SU-DHL-6 (cell line): ENCODE measurements at regions not wholly inside any gene's neighbourhood (a gene's known extent, or its start where the extent isn't known, plus 50 kb on each side); places are given as distances from the start of the nearest gene placed in this dataset.

Experiments used
- H2AFZ ChIP-seq: fragments of 200-600 bp; sonication (generic); 2 replicates; pipeline ENCODE4 v1.6.1; 2014; ENCODE audit warnings: low read depth, mild to moderate bottlenecking, moderate library complexity, mixed read lengths, antibody characterized with exemption, low read length; ENCODE audit not compliant: severe bottlenecking
- H3F3A ChIP-seq: fragments of 200-600 bp; shearing (Covaris generic); 2 replicates; pipeline ENCODE4 v1.6.0; 2016; ENCODE audit warnings: antibody characterized with exemption, mild to moderate bottlenecking; ENCODE audit not compliant: insufficient read depth
- H3K27ac ChIP-seq: fragments of 200-600 bp; sonication (generic); 2 replicates; pipeline ENCODE4 v1.5.1; 2016; ENCODE audit warnings: low read depth, mild to moderate bottlenecking, low read length, moderate library complexity, mixed read lengths
- H3K27me3 ChIP-seq: fragments of 200-600 bp; sonication (generic), shearing (Covaris generic); 2 replicates; pipeline ENCODE4 v1.6.0; 2014; ENCODE audit warnings: mild to moderate bottlenecking, low read length
- H3K36me3 ChIP-seq: fragments of 200-600 bp; sonication (generic); 2 replicates; pipeline ENCODE4 v1.6.1; 2014; ENCODE audit warnings: mild to moderate bottlenecking, low read length, mixed read lengths
- H3K4me2 ChIP-seq: fragments of 300-600, 200-600 bp; shearing (Covaris generic), sonication (generic); 2 replicates; pipeline ENCODE4 v1.6.0; 2014; ENCODE audit warnings: low read length, low read depth, mild to moderate bottlenecking; ENCODE audit not compliant: poor library complexity, severe bottlenecking
- H3K4me3 ChIP-seq: fragments of 200-600 bp; sonication (generic); 2 replicates; pipeline ENCODE4 v1.5.1; 2014; ENCODE audit warnings: antibody characterized with exemption, low read length, mild to moderate bottlenecking, mixed read lengths; ENCODE audit not compliant: insufficient read depth, poor library complexity, severe bottlenecking
- H3K79me2 ChIP-seq: fragments of 200-600 bp; sonication (generic); 2 replicates; pipeline ENCODE4 v1.6.1; 2014; ENCODE audit warnings: mild to moderate bottlenecking, low read length, moderate library complexity; ENCODE audit not compliant: insufficient read depth
- H3K9ac ChIP-seq: fragments of 200-600 bp; sonication (generic); 2 replicates; pipeline ENCODE4 v1.7.0; 2014; ENCODE audit warnings: mild to moderate bottlenecking, low read length
- H3K9me2 ChIP-seq: fragments of 200-600 bp; sonication (generic); replicated peaks from 2 replicates; pipeline ENCODE4 v1.6.1; 2014; ENCODE audit warnings: low read length; ENCODE audit not compliant: insufficient read depth
- H3K9me3 ChIP-seq: fragments of 200-600 bp; sonication (generic); 2 replicates; pipeline ENCODE4 v1.6.1; 2014; ENCODE audit warnings: low read length, mixed read lengths; ENCODE audit not compliant: insufficient read depth
- H4K20me1 ChIP-seq: fragments of 200-600 bp; sonication (generic); 2 replicates; pipeline ENCODE4 v1.6.1; 2014; ENCODE audit warnings: low read depth, mild to moderate bottlenecking, antibody characterized with exemption, low read length, moderate library complexity, mixed read lengths
- CTCF ChIP-seq: fragments of 200-600 bp; sonication (generic); IDR thresholded peaks from one replicate; pipeline ENCODE4 v1.5.1; 2017; ENCODE audit warnings: antibody characterized with exemption, mild to moderate bottlenecking, low read length, moderate library complexity; ENCODE audit not compliant: insufficient read depth, poor library complexity, severe bottlenecking
- EZH2phosphoT487 ChIP-seq: fragments of 200-600 bp; sonication (generic), shearing (Covaris generic); conservative IDR thresholded peaks from 2 replicates; pipeline ENCODE4 v1.6.1; 2018; ENCODE audit warnings: mild to moderate bottlenecking, antibody characterized with exemption, low read length, moderate library complexity, mixed read lengths

DNA sequence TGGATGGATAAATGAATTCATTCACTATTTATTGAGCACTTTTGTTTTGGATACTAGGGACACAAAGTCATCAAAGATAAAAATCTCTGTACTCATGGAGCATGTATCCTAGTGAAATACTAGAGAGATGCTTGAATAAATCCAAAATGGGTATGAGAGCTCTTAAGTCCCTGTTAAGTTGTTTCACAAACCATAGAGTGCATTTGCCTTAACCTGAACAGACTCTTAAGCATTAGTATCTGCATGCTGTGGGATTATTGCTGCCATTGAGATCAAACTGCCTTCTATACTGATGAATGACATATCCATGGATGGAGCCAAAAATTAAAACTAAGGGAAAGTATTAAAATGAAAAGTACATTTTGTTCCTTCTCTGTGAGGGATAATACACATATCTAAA lies 206.5 kb upstream of the KRR1 start:
- Histone ChIP-seq H3K79me2 (no peaks in the 10 kb centered on the region), H4K20me1 (no peaks in the 10 kb centered on the region)
- TF ChIP-seq CTCF (no peak), EZH2phosphoT487 (no peak)

DNA sequence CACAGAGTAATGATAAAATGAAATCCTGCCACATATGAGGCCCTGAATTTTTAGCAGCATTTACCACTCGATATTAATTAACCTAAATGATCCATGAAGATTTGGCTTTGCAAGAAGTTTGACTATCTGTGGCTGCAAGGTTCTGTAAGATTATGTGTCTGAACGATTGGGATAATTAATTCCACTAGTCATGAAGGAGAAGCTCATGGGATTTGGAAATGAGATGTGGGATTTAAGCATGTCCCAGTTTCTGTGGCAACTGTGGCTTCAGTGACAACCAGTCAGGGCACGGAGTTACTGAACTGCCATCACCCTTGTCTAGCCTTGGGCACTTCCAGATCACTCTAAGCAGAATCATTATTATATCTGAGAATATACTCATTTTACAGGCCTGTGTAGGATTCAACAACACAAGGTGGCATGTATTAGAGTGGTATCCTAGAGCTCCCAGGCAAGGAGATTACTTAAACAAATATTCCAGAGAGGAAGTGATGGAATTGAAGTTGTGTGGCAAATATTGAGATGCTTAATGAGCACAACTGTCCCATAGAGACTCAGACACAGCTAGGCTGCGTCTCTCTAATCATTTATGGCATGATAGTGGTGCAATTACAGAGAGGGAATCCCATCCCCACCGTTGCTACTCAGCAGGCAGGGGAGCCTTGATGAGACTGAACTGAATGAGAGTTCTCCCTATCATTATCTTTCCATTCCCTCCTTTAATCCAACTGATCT lies 205.0 kb upstream of the KRR1 start:
- Histone ChIP-seq H3K27ac (no peak overlapping the region), H3K4me3 (no peak overlapping the region), H3K79me2 (no peaks in the 10 kb centered on the region), H3K9ac (no peak overlapping the region), H3K4me2 (no peak overlapping the region), H3F3A (no peaks in the 10 kb centered on the region), H3K36me3 (no peaks in the 10 kb centered on the region), H3K27me3 (no peaks in the 10 kb centered on the region), H3K9me3 (no peaks in the 10 kb centered on the region), H4K20me1 (no peaks in the 10 kb centered on the region), H2AFZ (no peak overlapping the region), H3K9me2 (no peaks in the 10 kb centered on the region)
- TF ChIP-seq CTCF (no peak), EZH2phosphoT487 (no peak)

More for the DNA sequence above, 206.5 kb upstream of the KRR1 start:
- no peaks in the 10 kb centered on the region for H3F3A ChIP-seq
- no peak overlapping the region for H3K4me3 ChIP-seq
- H3K9me3 ChIP-seq, result no peaks in the 10 kb centered on the region
- no peak overlapping the region for H2AFZ ChIP-seq
- H3K36me3 ChIP-seq, result no peaks in the 10 kb centered on the region
- no peak overlapping the region for H3K4me2 ChIP-seq
- H3K27ac ChIP-seq, result no peak overlapping the region
- H3K9me2 ChIP-seq, result no peaks in the 10 kb centered on the region
- no peak overlapping the region for H3K9ac ChIP-seq
- no peaks in the 10 kb centered on the region for H3K27me3 ChIP-seq

DNA sequence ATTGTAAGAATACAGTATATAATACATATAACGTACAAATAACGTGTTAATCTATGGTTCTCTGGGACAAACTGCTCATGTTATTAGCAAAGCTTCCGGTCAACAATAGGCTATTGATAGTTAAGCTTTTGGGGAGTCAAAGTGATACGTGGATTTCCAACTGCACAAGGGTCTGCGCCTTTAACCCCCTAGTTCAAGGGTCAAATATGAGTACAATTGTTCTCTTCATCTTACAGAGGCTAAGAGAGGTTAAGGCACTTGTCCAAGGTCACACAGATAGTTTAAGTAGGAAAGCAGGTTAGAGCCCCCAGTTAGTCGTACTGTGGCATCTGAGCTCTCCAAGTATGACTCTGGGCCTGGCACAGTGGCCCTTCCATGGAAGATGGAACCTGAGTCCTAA lies 204.3 kb upstream of the KRR1 start:
- H3K9me2 ChIP-seq, result no peaks in the 10 kb centered on the region
- no peaks in the 10 kb centered on the region for H4K20me1 ChIP-seq
- H3K27ac ChIP-seq, result no peak overlapping the region
- H3K27me3 ChIP-seq, result no peaks in the 10 kb centered on the region
- H3K36me3 ChIP-seq, result no peaks in the 10 kb centered on the region
- H3F3A ChIP-seq, result no peaks in the 10 kb centered on the region
- no peak overlapping the region for H3K4me3 ChIP-seq
- TF ChIP-seq EZH2phosphoT487, result no peak
- TF ChIP-seq CTCF, result no peak
- H3K9ac ChIP-seq, result no peak overlapping the region
- H3K4me2 ChIP-seq, result no peak overlapping the region
- H3K9me3 ChIP-seq, result no peaks in the 10 kb centered on the region
- H3K79me2 ChIP-seq, result no peaks in the 10 kb centered on the region
- H2AFZ ChIP-seq, result no peak overlapping the region
